ENCODE measurements at regions not wholly inside any gene's neighbourhood (a gene's known extent, or its start where the extent isn't known, plus 50 kb on each side); places are given as distances from the start of the nearest gene placed in this dataset.

DNA sequence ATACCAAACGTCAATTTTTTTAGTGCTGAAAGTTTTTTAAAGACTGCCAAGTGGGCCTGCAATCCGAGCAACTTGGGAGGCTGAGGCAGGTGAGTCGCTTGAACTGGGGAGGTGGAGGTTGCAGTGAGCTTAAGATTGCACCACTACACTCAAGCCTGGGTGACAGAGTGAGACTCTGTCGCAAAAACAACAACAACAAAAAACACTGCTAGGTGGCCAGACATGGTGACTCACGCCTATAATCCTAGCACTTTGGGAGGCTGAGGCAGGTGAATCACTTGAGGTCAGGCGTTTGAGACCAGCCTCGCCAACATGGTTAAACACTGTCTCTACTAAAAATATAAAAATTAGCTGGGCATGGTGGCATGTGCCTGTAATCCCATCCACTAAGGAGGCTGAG, 202.8 kb upstream of the COPS8 start:
- TF ChIP-seq, protein P1, sequence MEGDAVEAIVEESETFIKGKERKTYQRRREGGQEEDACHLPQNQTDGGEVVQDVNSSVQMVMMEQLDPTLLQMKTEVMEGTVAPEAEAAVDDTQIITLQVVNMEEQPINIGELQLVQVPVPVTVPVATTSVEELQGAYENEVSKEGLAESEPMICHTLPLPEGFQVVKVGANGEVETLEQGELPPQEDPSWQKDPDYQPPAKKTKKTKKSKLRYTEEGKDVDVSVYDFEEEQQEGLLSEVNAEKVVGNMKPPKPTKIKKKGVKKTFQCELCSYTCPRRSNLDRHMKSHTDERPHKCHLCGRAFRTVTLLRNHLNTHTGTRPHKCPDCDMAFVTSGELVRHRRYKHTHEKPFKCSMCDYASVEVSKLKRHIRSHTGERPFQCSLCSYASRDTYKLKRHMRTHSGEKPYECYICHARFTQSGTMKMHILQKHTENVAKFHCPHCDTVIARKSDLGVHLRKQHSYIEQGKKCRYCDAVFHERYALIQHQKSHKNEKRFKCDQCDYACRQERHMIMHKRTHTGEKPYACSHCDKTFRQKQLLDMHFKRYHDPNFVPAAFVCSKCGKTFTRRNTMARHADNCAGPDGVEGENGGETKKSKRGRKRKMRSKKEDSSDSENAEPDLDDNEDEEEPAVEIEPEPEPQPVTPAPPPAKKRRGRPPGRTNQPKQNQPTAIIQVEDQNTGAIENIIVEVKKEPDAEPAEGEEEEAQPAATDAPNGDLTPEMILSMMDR (IDR thresholded peaks at IDR 0.05; ENCODE audit: low read length) = no peak
- no peak for TF ChIP-seq EZH2 (optimal IDR thresholded peaks at IDR 0.05; ENCODE audit: low read depth, low read length)
